CD4-positive, alpha-beta T cell (primary cell): ENCODE measurements at regions not wholly inside any gene's neighbourhood (a gene's known extent, or its start where the extent isn't known, plus 50 kb on each side); places are given as distances from the start of the nearest gene placed in this dataset.

ENCODE experiments used
- ATAC-seq: fragments of 200-7000 bp; cut with Tn5 transposase; one replicate; pipeline ENCODE4 v1.10.0; 2022; ENCODE audit warnings: mild to moderate bottlenecking; ENCODE audit not compliant: poor library complexity
- CTCF ChIA-PET: fragments of 350-600 bp; sonication (Branson Sonifier 250); formaldehyde crosslinking; loops from one replicate; lab custom pipeline; 2021; ENCODE audit warnings: antibody characterized with exemption, inconsistent platforms; lab: Charles Lee
- POLR2A ChIA-PET: fragments of 350-600 bp; sonication (Branson Sonifier 250); formaldehyde crosslinking; loops from one replicate; lab custom pipeline; 2021; ENCODE audit warnings: antibody characterized with exemption, inconsistent platforms; lab: Charles Lee
- DNase-seq, 14 experiments: peaks; one replicate each; pipeline ENCODE4 v3.0.0-alpha.2; 2013 to 2020; ENCODE audit warnings: mixed read lengths in 2 of 14
- H3K27ac ChIP-seq, 2 donors: one replicate each; pipeline versions ENCODE4 v1.5.1 to v1.7.0; 2013; ENCODE audit warnings: low read length in 2 of 2, low read depth in 1 of 2, mild to moderate bottlenecking in 1 of 2
- H3K27me3 ChIP-seq, 2 experiments: 1 replicate in 1 of 2; 2 replicates in 1 of 2; pipeline versions ENCODE4 v1.6.1 to v1.7.0; 2013; ENCODE audit warnings: low read length in 2 of 2, control low read depth in 1 of 2, mild to moderate bottlenecking in 1 of 2, moderate library complexity in 1 of 2; ENCODE audit not compliant: insufficient read depth in 2 of 2, control insufficient read depth in 1 of 2
- H3K36me3 ChIP-seq: one replicate; pipeline ENCODE4 v1.6.1; 2013; ENCODE audit warnings: low read length, control low read depth; ENCODE audit not compliant: insufficient read depth
- H3K4me1 ChIP-seq: one replicate; pipeline ENCODE4 v1.6.1; 2013; ENCODE audit warnings: low read length, control low read depth; ENCODE audit not compliant: insufficient read depth
- H3K4me3 ChIP-seq: one replicate; pipeline ENCODE4 v1.5.1; 2013; ENCODE audit warnings: mild to moderate bottlenecking, low read length, moderate library complexity
- H3K9me3 ChIP-seq, 2 experiments: 1 replicate in 1 of 2; 2 replicates in 1 of 2; pipeline versions ENCODE4 v1.6.1 to v1.7.0; 2013; ENCODE audit warnings: low read length in 2 of 2, mild to moderate bottlenecking in 2 of 2, control low read depth in 1 of 2, moderate library complexity in 1 of 2; ENCODE audit not compliant: control insufficient read depth in 1 of 2, insufficient read depth in 1 of 2
- H3K27ac Mint-ChIP-seq: one replicate; pipeline ENCODE4 v1.8.0; 2020; ENCODE audit warnings: mixed read lengths
- H3K27me3 Mint-ChIP-seq: one replicate; pipeline ENCODE4 v1.8.0; 2021; ENCODE audit warnings: mixed read lengths
- H3K36me3 Mint-ChIP-seq: one replicate; pipeline ENCODE4 v1.8.0; 2021; ENCODE audit warnings: low read depth, mixed read lengths
- H3K4me1 Mint-ChIP-seq: one replicate; pipeline ENCODE4 v1.8.0; 2021; ENCODE audit warnings: low read depth, mixed read lengths
- H3K4me3 Mint-ChIP-seq: one replicate; pipeline ENCODE4 v1.8.0; 2020; ENCODE audit warnings: mild to moderate bottlenecking, mixed read lengths
- H3K9me3 Mint-ChIP-seq: one replicate; pipeline ENCODE4 v1.8.0; 2020; ENCODE audit warnings: mixed read lengths
- intact Hi-C, 2 experiments: fragments of 100-400 bp; cut with DNase I in 1 of 2; cut with micrococcal nuclease in 1 of 2; formaldehyde crosslinking; loops; one replicate each; pipeline versions ENCODE4 v1.15.1 to v1.9.0; 2023 to 2025; cut with DNase I, micrococcal nuclease
- TF ChIP-seq, protein P1 (sequence below): fragments of 200-600 bp; IDR thresholded peaks from one replicate; pipeline ENCODE4 v1.8.0; 2022; ENCODE audit warnings: antibody characterized with exemption, mild to moderate bottlenecking

DNA sequence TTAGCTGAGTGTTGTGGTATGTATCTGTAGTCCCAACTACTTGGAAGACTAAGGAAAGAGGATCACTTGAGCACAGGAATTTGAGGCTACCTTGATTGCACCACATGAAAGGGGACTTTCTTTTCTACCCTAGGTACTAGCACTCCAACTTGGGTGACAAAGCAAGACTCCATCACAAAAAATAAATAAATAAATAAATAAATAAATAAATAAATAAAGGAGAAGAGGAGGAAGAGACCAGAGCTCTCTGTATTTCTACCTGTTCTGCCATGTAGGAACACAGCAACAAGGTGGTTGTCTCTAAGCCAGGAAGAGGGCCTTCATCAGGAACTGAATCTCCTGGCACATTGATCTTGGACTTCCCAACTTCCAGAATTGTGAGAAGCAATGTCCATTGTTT lies 118.6 kb downstream of the HMHB1 start:
- POLR2A ChIA-PET, result no interaction called here
- CTCF ChIA-PET, result no interaction called here
- Histone ChIP-seq H3K27me3 (no peaks in the 10 kb centered on the region), H3K36me3 (no peaks in the 10 kb centered on the region), H3K4me1 (no peaks in the 10 kb centered on the region), H3K27ac (no peak overlapping the region), H3K9me3 (no peaks in the 10 kb centered on the region), H3K4me3 (no peak overlapping the region)
- TF ChIP-seq, protein P1, sequence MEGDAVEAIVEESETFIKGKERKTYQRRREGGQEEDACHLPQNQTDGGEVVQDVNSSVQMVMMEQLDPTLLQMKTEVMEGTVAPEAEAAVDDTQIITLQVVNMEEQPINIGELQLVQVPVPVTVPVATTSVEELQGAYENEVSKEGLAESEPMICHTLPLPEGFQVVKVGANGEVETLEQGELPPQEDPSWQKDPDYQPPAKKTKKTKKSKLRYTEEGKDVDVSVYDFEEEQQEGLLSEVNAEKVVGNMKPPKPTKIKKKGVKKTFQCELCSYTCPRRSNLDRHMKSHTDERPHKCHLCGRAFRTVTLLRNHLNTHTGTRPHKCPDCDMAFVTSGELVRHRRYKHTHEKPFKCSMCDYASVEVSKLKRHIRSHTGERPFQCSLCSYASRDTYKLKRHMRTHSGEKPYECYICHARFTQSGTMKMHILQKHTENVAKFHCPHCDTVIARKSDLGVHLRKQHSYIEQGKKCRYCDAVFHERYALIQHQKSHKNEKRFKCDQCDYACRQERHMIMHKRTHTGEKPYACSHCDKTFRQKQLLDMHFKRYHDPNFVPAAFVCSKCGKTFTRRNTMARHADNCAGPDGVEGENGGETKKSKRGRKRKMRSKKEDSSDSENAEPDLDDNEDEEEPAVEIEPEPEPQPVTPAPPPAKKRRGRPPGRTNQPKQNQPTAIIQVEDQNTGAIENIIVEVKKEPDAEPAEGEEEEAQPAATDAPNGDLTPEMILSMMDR, result no peak
- intact Hi-C loops, result no loop called here
- H3K4me3 Mint-ChIP-seq, result no peak overlapping the region
- DNase-seq (no peak), ATAC-seq (no peak)
- H3K9me3 Mint-ChIP-seq, result peaks cover 12% of the 10 kb centered on the region
- no peaks in the 10 kb centered on the region for H3K4me1 Mint-ChIP-seq
- no peak overlapping the region for H3K27ac Mint-ChIP-seq
- H3K27me3 Mint-ChIP-seq, result no peaks in the 10 kb centered on the region
- H3K36me3 Mint-ChIP-seq, result peaks cover 9% of the 10 kb centered on the region

DNA sequence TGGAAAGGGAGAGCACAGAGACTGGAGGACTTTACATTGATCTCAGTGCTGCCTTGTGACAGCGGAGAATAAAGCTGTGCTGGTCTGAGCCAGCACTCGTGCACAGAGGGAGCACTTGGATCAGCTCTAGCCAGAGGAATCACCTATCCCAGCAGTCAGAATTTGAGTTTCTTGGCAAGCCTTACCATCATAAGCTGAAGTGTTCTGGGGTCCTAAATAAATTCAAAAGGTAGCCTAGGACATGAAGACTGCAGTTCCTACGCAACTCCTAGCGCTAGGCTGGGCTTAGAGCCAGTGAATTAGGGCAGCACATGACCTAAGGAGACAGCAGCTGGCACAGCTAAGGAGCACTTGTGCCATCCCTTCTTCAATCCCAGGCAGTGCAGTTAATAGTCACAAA lies 119.5 kb downstream of the HMHB1 start:
- intact Hi-C loops, result no loop called here
- no peaks in the 10 kb centered on the region for H3K36me3 ChIP-seq
- Mint-ChIP-seq H3K36me3 (peaks cover 9% of the 10 kb centered on the region), H3K9me3 (peaks cover 14% of the 10 kb centered on the region), H3K27me3 (no peaks in the 10 kb centered on the region), H3K4me1 (no peaks in the 10 kb centered on the region), H3K4me3 (no peak overlapping the region), H3K27ac (no peak overlapping the region)
- H3K27ac ChIP-seq, result no peak overlapping the region
- H3K4me3 ChIP-seq, result no peak overlapping the region
- H3K9me3 ChIP-seq, result no peaks in the 10 kb centered on the region
- no peak for ATAC-seq
- no peaks in the 10 kb centered on the region for H3K4me1 ChIP-seq
- POLR2A ChIA-PET, result no interaction called here
- CTCF ChIA-PET, result no interaction called here
- TF ChIP-seq, protein P1, result no peak
- no peak for DNase-seq
- H3K27me3 ChIP-seq, result no peaks in the 10 kb centered on the region

DNA sequence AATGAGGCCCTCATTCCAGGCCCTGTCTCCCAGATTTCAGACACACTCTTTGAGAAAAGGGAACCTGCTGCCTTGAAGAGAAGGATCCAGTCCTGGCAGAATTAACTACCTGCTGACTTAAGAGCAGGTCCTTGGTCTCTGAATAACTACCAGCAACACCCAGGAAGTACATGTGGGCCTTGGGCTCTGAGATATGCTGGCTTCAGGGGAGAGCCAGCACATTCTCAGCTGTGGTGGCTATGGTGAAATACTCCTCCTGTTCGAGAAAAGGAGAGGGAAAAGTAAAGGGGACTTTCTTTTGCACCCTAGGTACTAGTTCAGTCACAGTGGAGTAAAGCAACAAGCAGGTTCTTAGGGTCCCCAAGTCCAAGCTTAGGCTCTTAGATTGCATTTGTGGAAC lies 120.0 kb downstream of the HMHB1 start:
- no peak for ATAC-seq
- no peak overlapping the region for H3K27ac ChIP-seq
- intact Hi-C loops, result no loop called here
- Mint-ChIP-seq H3K36me3 (peaks cover 9% of the 10 kb centered on the region), H3K4me1 (no peaks in the 10 kb centered on the region), H3K4me3 (no peak overlapping the region), H3K27me3 (no peaks in the 10 kb centered on the region), H3K9me3 (peaks cover 14% of the 10 kb centered on the region), H3K27ac (no peak overlapping the region)
- H3K9me3 ChIP-seq, result no peaks in the 10 kb centered on the region
- TF ChIP-seq, protein P1, result no peak
- no peaks in the 10 kb centered on the region for H3K27me3 ChIP-seq
- H3K36me3 ChIP-seq, result no peaks in the 10 kb centered on the region
- CTCF ChIA-PET, result no interaction called here
- no peaks in the 10 kb centered on the region for H3K4me1 ChIP-seq
- no peak for DNase-seq
- POLR2A ChIA-PET, result no interaction called here
- no peak overlapping the region for H3K4me3 ChIP-seq
